CD14-positive monocyte (primary cell): ENCODE measurements at regions not wholly inside any gene's neighbourhood (a gene's known extent, or its start where the extent isn't known, plus 50 kb on each side); places are given as distances from the start of the nearest gene placed in this dataset.

Source experiments
- DNase-seq, 3 donors: peaks; one replicate each; pipeline ENCODE4 v3.0.0-alpha.2; 2011 to 2022
- H2AFZ ChIP-seq: 2 replicates; pipeline ENCODE4 v1.6.0; 2012; ENCODE audit warnings: mild to moderate bottlenecking, low read depth, low read length, inconsistent platforms; ENCODE audit not compliant: insufficient read depth, poor library complexity, severe bottlenecking
- H3K27ac ChIP-seq, 2 donors: 1 replicate in 1 of 2; 2 replicates in 1 of 2; pipeline ENCODE4 v1.5.1; 2012 to 2013; ENCODE audit warnings: low read length in 2 of 2, control low read depth in 1 of 2, inconsistent platforms in 1 of 2, low read depth in 1 of 2, mild to moderate bottlenecking in 1 of 2
- H3K27me3 ChIP-seq, 2 donors: one replicate each; pipeline versions ENCODE4 v1.6.0 to v1.6.1; 2011 to 2013; ENCODE audit warnings: low read length in 2 of 2; ENCODE audit not compliant: control insufficient read depth in 2 of 2, insufficient read depth in 2 of 2
- H3K36me3 ChIP-seq, 2 donors: replicated peaks in 1 of 2; 1 replicate in 1 of 2; 2 replicates in 1 of 2; pipeline versions ENCODE4 v1.5.1 to v1.6.1; 2012 to 2013; ENCODE audit warnings: low read length in 2 of 2, control low read depth in 1 of 2, inconsistent platforms in 1 of 2, mild to moderate bottlenecking in 1 of 2; ENCODE audit not compliant: insufficient read depth in 2 of 2, control insufficient read depth in 1 of 2
- H3K4me1 ChIP-seq, 2 donors: 1 replicate in 1 of 2; 2 replicates in 1 of 2; pipeline versions ENCODE4 v1.5.1 to v1.6.1; 2012 to 2013; ENCODE audit warnings: low read length in 2 of 2, control low read depth in 1 of 2, inconsistent platforms in 1 of 2, mild to moderate bottlenecking in 1 of 2, moderate library complexity in 1 of 2; ENCODE audit not compliant: insufficient read depth in 2 of 2, control insufficient read depth in 1 of 2
- H3K4me2 ChIP-seq: replicated peaks from 2 replicates; pipeline ENCODE3; 2012; ENCODE audit warnings: low read length, moderate library complexity, mild to moderate bottlenecking; ENCODE audit not compliant: poor library complexity, severe bottlenecking; ENCODE audit errors: extremely low read depth
- H3K4me3 ChIP-seq, 3 experiments: fragments of 200-600 bp in 1 of 3; sonication (generic) in 1 of 3; replicated peaks in 1 of 3; 1 replicate in 2 of 3; 2 replicates in 1 of 3; pipeline ENCODE4 v1.5.1; 2011 to 2013; ENCODE audit warnings: low read length in 3 of 3, mild to moderate bottlenecking in 3 of 3, control low read depth in 2 of 3, low read depth in 2 of 3, inconsistent platforms in 1 of 3, moderate library complexity in 1 of 3
- H3K79me2 ChIP-seq: 2 replicates; pipeline ENCODE4 v1.6.0; 2012; ENCODE audit warnings: mild to moderate bottlenecking, control low read depth, inconsistent platforms, low read length, moderate library complexity; ENCODE audit not compliant: insufficient read depth
- H3K9ac ChIP-seq: 2 replicates; pipeline ENCODE4 v1.6.0; 2017; ENCODE audit warnings: low read length, mild to moderate bottlenecking; ENCODE audit not compliant: insufficient read depth, poor library complexity, severe bottlenecking
- H3K9me3 ChIP-seq, 2 donors: replicated peaks in 1 of 2; 1 replicate in 1 of 2; 2 replicates in 1 of 2; pipeline versions ENCODE4 v1.5.1 to v1.6.1; 2012 to 2013; ENCODE audit warnings: low read length in 2 of 2, control low read depth in 1 of 2; ENCODE audit not compliant: control insufficient read depth in 1 of 2, insufficient read depth in 1 of 2
- H4K20me1 ChIP-seq: 2 replicates; pipeline ENCODE4 v1.6.0; 2012; ENCODE audit warnings: mild to moderate bottlenecking, low read length, control low read depth, moderate library complexity; ENCODE audit not compliant: insufficient read depth
- H3K27ac Mint-ChIP-seq, 7 donors: one replicate each; pipeline ENCODE4 v1.8.0; 2020; ENCODE audit warnings: mild to moderate bottlenecking in 7 of 7, mixed read lengths in 7 of 7, moderate library complexity in 6 of 7, inconsistent platforms in 2 of 7
- H3K27me3 Mint-ChIP-seq, 3 donors: one replicate each; pipeline ENCODE4 v1.8.0; 2021 to 2022; ENCODE audit warnings: low read depth in 3 of 3, mild to moderate bottlenecking in 3 of 3, mixed read lengths in 3 of 3, moderate library complexity in 3 of 3, inconsistent platforms in 1 of 3
- H3K36me3 Mint-ChIP-seq, 2 donors: one replicate each; pipeline ENCODE4 v1.8.0; 2020; ENCODE audit warnings: mixed read lengths in 2 of 2, inconsistent platforms in 1 of 2, mild to moderate bottlenecking in 1 of 2
- H3K4me1 Mint-ChIP-seq: one replicate; pipeline ENCODE4 v1.8.0; 2020; ENCODE audit warnings: mild to moderate bottlenecking, mixed read lengths
- H3K4me3 Mint-ChIP-seq, 2 donors: one replicate each; pipeline ENCODE4 v1.8.0; 2020; ENCODE audit warnings: mild to moderate bottlenecking in 2 of 2, mixed read lengths in 2 of 2, moderate library complexity in 1 of 2
- H3K9me3 Mint-ChIP-seq, 7 donors: one replicate each; pipeline ENCODE4 v1.8.0; 2020 to 2022; ENCODE audit warnings: mixed read lengths in 7 of 7, mild to moderate bottlenecking in 6 of 7, moderate library complexity in 6 of 7, inconsistent platforms in 2 of 7
- CTCF ChIP-seq: fragments of 200-600 bp; IDR thresholded peaks from one replicate; pipeline ENCODE4 v1.8.0; 2022; ENCODE audit warnings: antibody characterized with exemption, mild to moderate bottlenecking
- WGBS: methylation state at CpG from one replicate; pipeline ENCODE4 v1.1.5; 2013; ENCODE audit warnings: missing lambda C conversion rate; ENCODE audit not compliant: insufficient coverage; 5-methylcytosine and 5-hydroxymethylcytosine counted together
- intact Hi-C, 2 donors: fragments of 100-400 bp; cut with micrococcal nuclease; formaldehyde crosslinking; loops; one replicate each; pipeline versions ENCODE4 v1.15.0 to v1.15.1; 2023

- no peak overlapping the region for H3K27ac ChIP-seq
- H3K27me3 ChIP-seq: no peaks in the 10 kb centered on the region
- no peak overlapping the region for H3K9ac ChIP-seq
- DNase-seq: no peak
- H3K4me2 ChIP-seq: no peak overlapping the region
- no peaks in the 10 kb centered on the region for H3K9me3 Mint-ChIP-seq
- H4K20me1 ChIP-seq: no peaks in the 10 kb centered on the region
- H3K4me3 ChIP-seq: no peak overlapping the region
- no peak overlapping the region for H3K4me3 Mint-ChIP-seq
- no peaks in the 10 kb centered on the region for H3K4me1 Mint-ChIP-seq
- H3K79me2 ChIP-seq: no peaks in the 10 kb centered on the region
- H3K4me1 ChIP-seq: no peaks in the 10 kb centered on the region
- H3K9me3 ChIP-seq: no peaks in the 10 kb centered on the region
- WGBS: 71% methylated on average over 19 of the region's 25 CpGs
- no peaks in the 10 kb centered on the region for H3K36me3 ChIP-seq
- no peak overlapping the region for H2AFZ ChIP-seq
- TF ChIP-seq CTCF: no peak
- no peaks in the 10 kb centered on the region for H3K36me3 Mint-ChIP-seq
- peak overlapping the region in 1 of 7 donors; percentile 46 for H3K27ac Mint-ChIP-seq
- intact Hi-C loops: no loop called here
- peaks cover 7 to 19% (median 13%) of the 10 kb centered on the region in 3 donors for H3K27me3 Mint-ChIP-seq
Observed at GRCh38 chr9:135186248-135187164, 99.0 kb downstream of the OLFM1 start.

- no peaks in the 10 kb centered on the region for H4K20me1 ChIP-seq
- Mint-ChIP-seq H3K9me3 (no peaks in the 10 kb centered on the region), H3K36me3 (no peaks in the 10 kb centered on the region), H3K27ac (no peak overlapping the region), H3K27me3 (peaks cover 7 to 19% (median 13%) of the 10 kb centered on the region in 3 donors), H3K4me3 (no peak overlapping the region), H3K4me1 (no peaks in the 10 kb centered on the region)
- H2AFZ ChIP-seq: no peak overlapping the region
- H3K79me2 ChIP-seq: no peaks in the 10 kb centered on the region
- H3K27ac ChIP-seq: no peak overlapping the region
- H3K9me3 ChIP-seq: no peaks in the 10 kb centered on the region
- no peaks in the 10 kb centered on the region for H3K36me3 ChIP-seq
- WGBS: 84% methylated on average over 4 of the region's 14 CpGs
- H3K9ac ChIP-seq: no peak overlapping the region
- H3K27me3 ChIP-seq: no peaks in the 10 kb centered on the region
- intact Hi-C loops: no loop called here
- H3K4me3 ChIP-seq: no peak overlapping the region
- DNase-seq: no peak
- no peak overlapping the region for H3K4me2 ChIP-seq
- TF ChIP-seq CTCF: no peak
- no peaks in the 10 kb centered on the region for H3K4me1 ChIP-seq
Observed at GRCh38 chr9:135187365-135187764, 99.9 kb downstream of the OLFM1 start.
